22Rv1 (cell line): ENCODE measurements at regions not wholly inside any gene's neighbourhood (a gene's known extent, or its start where the extent isn't known, plus 50 kb on each side); places are given as distances from the start of the nearest gene placed in this dataset.
A peak's percentile ranks its signal among the peaks of the same experiment; 100 is the strongest.

ENCODE experiments used
- H3K27ac ChIP-seq: fragments of 450-650 bp; 2 replicates; pipeline ENCODE4 v1.5.1; 2017
- ZFX ChIP-seq: fragments of 450-650 bp; IDR thresholded peaks from 2 replicates; pipeline ENCODE4 v1.6.1; 2017; ENCODE audit warnings: antibody characterized with exemption, borderline replicate concordance
- TF ChIP-seq, protein P1 (sequence below): fragments of 450-650 bp; IDR thresholded peaks from 2 replicates; pipeline ENCODE4 v1.5.1; 2017; ENCODE audit warnings: mild to moderate bottlenecking

DNA sequence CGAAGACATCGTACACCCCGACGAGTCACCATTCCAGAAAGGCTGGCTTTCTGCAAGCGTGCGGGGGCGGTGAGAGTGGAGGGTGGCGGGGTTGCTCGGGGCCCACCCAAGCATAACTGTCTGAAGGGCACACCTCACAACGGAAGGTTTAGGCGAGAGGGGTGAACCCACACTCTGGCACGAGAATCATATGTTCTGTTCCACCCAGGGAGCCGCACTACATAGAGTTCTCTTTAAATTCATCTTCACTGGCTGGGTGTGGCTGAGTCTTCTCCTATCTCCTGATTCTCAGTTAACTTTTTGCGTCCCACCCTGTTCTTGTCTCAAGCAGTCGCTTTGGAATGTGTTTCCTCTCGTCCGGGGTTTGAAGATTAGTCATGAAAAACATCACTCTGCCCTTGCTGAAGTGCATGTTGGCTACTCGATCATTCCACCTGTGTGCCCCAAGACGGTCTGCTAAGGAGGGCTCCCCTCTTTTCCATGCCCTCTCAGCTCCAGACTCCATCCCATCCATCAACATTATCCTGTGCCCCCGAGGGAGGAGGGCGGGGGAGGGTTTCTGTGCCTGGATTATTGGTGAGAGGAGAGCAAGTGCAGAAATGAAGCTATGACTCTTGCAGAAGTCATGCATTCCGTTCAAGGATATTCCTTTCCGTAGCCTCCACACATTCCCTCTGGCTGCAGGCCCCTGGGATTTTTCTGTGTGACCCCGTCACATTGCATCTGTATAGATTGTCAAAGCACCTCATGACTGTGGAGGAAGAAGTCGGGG lies 53.5 kb upstream of the CD34 start:
- no peak overlapping the region for H3K27ac ChIP-seq
- TF ChIP-seq, protein P1, sequence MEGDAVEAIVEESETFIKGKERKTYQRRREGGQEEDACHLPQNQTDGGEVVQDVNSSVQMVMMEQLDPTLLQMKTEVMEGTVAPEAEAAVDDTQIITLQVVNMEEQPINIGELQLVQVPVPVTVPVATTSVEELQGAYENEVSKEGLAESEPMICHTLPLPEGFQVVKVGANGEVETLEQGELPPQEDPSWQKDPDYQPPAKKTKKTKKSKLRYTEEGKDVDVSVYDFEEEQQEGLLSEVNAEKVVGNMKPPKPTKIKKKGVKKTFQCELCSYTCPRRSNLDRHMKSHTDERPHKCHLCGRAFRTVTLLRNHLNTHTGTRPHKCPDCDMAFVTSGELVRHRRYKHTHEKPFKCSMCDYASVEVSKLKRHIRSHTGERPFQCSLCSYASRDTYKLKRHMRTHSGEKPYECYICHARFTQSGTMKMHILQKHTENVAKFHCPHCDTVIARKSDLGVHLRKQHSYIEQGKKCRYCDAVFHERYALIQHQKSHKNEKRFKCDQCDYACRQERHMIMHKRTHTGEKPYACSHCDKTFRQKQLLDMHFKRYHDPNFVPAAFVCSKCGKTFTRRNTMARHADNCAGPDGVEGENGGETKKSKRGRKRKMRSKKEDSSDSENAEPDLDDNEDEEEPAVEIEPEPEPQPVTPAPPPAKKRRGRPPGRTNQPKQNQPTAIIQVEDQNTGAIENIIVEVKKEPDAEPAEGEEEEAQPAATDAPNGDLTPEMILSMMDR: no peak
- no peak for TF ChIP-seq ZFX

DNA sequence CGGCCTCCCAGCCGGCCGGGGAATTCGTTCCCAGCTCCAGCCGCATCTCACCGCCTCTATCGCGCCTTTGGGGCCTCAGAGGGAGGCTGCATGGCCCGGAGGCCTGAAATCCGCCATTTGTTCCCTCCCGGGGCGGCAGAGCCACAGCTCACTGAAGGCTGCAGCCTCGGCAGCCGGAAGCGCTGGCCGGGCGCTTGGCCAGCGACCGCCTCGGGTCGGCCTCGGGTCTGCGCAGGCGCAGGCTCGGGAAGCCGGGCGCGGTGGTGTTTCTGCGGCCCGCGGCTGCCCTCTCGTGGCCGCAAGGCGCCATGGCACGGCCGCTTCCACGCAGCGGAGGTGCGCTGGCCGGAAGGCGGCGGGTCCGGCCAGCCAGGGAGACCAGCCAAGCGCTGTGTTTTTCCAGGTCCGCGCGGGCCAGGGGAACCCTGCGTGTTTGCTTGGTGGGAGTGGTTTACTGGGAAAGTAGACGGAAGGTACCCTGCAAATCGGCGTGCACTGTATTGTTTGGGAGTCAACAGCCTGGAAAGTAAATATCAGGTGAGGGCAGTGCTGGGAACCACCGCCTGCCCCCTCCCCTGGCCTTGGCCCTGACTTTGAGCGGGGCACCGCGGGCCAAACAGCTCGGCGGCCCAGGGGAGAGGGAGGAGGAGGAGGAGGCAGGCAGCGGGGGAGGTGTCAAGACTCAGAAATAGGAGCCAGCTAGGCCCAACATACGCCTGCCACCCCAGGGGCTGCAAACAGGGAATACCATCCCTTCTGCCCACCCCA lies 52.7 kb upstream of the CD34 start:
- no peak for TF ChIP-seq ZFX
- TF ChIP-seq, protein P1: peak; percentile 99
- peak overlapping the region; percentile 51; the same call in 1 of the 2 replicates for H3K27ac ChIP-seq

DNA sequence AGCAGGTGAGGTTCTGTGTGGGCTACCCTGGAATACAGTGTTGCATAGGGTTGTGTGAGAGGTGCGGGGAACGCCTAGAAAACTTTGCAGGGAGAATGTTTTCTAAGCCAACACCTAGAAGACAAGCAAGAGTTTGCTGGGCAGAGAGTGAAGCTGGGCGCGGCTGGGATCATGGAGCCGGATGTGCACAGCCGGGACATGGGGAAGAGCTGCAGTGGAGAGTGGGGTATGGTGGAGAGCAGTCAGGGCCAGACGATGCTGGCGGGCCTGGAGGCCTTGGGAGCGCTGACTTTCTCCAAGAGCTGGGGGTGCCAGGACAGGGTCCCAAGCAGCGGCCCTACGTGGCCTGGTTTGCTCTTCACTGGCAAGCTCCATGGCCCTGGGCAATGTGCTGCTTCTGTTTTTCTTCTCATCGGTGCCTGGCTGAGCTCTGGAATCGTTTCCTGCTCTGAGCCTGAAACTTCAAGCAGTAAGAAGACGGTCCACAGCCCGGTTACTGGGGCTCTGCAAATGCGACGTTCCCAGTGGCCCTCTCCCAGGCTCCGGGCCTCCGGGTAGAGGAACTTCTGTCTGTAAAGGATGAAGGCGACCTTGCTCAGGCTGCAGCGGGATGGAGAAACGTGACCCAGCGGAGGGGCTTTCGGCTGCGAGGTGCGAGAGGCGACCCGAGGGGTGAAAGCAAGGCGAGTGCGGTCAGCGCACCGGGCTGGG lies 51.9 kb upstream of the CD34 start:
- peak overlapping the region; percentile 51; the same call in 1 of the 2 replicates for H3K27ac ChIP-seq
- TF ChIP-seq, protein P1: no peak
- TF ChIP-seq ZFX: no peak
